ENCODE measurements at regions not wholly inside any gene's neighbourhood (a gene's known extent, or its start where the extent isn't known, plus 50 kb on each side); places are given as distances from the start of the nearest gene placed in this dataset.

DNA sequence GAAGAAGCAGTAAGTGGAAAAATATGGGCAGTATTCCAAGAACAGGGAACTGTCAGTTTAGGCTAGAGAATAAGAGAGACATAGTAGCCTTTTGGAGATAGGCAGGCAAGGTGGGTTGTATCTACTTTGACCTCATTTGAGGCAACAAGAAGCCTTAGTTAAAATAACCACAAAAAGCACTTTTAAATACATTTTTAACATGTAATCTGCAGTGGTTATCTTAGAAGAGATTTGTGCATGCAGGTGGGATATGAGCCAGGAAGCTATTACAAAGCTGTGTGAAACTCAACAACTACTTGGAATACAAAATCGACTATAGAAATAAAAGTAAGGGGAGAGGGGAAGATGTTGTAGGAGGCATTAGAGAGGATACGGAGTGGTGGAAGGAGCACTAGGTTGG, 143.7 kb upstream of the MCHR2 start:
- DNase-seq (ENCODE audit: low read depth) = no peak

DNA sequence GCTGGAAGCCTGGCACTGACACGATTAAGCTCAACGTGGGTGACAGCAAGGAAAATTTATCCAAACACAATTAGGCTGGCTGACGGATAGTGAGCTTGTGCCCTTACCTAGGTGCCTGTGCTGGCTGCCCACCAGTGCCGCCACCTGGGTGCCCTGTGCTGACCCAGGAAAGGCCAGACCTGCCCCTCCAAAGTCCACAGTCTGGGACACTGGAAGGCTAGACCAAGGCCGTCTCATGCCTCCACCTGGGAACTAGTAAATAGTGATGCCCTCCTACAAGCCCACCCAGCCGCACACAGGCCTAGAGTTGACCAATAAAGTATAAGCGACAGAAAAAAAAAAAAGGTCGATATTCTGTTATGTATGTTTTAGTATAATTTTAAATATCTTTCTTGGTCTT, 142.6 kb upstream of the MCHR2 start:
- DNase-seq (ENCODE audit: low read depth) = no peak

DNA sequence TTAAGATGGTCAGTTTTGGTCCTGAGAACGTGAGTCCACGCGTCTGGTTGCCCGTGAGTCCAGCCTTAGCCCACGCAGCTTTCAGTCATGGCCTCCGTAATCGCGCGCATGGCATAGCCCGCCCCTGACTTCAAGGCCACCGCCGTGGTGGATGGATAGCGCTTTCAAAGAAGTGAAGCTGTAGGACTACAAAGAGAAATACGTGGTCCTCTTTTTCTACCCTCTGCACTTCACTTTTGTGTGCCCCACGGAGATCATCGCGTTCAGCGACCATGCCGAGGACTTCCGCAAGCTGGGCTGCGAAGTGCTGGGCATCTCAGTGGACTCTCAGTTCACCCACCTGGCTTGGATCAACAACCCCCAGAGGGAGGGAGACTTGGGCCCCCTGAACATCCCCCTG, 142.0 kb upstream of the MCHR2 start:
- DNase-seq (ENCODE audit: low read depth) = no peak

DNA sequence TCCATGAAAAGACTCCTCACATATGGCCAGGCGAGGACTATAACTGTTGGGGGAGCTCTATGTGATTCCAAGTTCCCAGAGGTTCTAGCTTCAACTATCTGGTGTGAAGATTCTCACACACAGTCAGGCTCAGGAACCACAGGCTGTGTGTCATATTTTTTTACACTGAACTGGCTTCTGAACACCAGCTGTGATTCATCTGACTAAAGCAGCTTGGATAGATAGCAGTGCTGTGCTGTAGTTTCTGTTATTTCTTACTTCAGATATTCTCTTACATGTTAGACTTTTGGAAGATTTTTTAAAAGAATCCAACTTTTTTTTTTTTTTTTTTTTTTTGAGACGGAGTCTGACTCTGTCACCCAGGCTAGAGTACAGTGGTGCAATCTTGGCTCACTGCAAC, 140.7 kb upstream of the MCHR2 start:
- DNase-seq (ENCODE audit: low read depth) = no peak

- no peak for DNase-seq (ENCODE audit: low read depth)
Measured at GRCh38 chr6:100134297-100134696, 140.3 kb upstream of the MCHR2 start.

DNA sequence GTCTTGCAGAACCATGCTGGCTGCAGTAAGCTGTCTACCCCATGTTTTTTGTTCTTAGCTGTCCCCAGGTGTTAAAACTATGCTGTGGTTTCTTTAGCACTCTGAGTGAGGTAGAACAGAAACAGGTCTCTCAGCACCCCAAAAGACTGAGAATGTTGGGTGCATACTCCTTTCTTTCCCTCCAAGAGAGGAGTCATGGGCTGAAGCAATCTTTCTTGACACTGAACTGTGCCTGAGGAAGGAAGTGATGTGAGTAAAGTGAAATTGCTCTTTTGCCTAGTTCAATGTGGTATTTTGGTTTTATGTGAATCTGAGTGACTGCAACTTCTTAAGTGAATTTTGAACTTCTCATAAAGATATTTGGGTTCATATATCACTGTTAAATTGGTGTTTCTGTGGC, 138.0 kb upstream of the MCHR2 start:
- no peak for DNase-seq (ENCODE audit: low read depth)

DNA sequence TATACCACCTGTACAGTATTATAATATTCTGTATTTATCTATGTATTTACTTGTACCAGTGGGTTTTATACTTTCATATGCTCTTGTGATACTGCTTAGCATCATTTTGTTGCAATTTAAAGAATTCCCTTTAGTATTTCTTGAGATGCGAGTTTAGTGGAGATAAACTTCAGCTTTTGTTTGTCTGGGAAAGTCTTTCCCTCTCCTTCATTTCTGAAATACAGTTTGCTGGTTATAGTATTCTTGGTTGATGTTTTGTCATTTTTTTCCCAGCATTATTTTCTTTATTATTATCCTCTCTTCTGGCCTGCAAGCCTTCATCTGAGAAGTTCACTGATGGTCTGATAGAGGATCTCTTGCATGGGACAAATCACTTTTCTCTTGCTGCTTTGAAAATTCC, 136.6 kb upstream of the MCHR2 start:
- DNase-seq (ENCODE audit: low read depth) = no peak

GRCh38 chr6:100126790-100127484, 132.9 kb upstream of the MCHR2 start:
- DNase-seq (ENCODE audit: low read depth) = no peak

DNA sequence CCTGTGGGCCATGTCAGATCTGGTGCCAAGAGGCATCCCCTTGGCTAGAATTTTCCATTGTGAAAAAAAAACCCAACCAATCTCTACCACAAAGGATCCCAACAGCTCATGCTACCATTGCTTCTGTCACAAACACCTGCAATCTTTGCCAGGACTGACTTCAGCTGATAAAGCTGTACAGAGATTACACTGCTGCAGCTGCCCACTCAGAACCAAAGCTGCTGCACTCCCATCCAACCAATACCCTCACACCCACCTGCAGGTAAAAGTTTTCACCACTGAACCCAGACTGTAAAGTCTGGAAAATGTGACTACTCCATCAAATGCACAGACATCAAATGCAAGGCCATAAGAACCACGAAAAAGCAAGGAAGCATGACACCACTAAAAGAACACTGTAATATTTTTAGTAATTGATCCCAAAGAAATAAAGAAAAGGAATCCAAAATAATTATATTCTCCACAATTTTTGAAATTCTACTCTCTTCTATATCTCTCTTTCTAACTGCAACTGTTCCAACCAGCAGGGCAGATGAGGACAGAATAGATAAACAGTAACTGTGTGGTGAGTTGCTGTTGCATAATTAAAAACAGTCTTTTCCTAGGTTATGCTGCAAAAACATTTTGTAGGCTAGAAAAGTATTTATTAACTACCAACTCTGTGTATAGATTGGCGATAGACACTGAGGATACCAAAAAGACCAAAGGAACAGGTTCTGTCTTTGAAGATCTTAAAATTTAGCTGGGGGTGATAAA, 128.0 kb upstream of the MCHR2 start:
- no peak for DNase-seq (ENCODE audit: low read depth)

DNA sequence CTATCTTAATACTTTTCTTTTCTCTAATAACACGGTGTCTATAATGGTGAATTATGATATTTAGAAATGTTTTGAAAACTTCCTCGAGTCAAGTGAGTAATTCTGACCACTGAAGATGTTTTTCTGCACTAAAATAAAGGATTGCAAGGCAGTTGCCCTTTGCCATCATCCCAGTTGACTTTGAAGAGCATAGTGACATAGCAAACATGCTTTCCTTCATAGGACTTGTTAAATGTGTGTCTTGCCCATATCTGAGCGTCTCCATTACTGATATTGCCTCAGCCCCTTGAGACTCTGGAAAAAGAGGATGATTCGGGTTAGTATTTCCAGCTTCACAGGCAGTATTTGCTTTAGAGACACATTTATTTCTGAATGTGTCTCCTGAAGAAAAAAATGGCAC, 125.2 kb upstream of the MCHR2 start:
- DNase-seq (ENCODE audit: low read depth) = no peak

DNA sequence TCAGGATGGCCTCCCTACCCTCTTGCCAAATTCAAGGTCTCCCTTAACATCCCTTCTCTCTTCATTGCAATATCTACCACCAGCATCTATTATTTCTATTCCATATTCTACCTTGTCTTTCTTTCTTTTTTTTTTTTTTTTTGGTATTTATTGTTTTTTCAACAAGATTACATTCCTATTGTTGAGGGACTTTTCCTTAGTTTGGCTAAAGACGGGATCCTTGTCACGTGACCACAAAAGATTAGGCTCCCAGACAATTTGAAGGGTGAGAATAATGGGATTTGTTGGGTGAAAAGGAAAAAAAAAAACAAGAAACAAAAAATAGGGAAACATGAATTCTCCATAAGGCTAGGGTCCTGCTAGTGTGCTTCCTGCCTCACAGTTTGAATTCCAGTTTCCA, 124.3 kb upstream of the MCHR2 start:
- no peak for DNase-seq (ENCODE audit: low read depth)

GRCh38 chr6:100117680-100118079, 123.7 kb upstream of the MCHR2 start:
- no peak for DNase-seq (ENCODE audit: low read depth)

DNA sequence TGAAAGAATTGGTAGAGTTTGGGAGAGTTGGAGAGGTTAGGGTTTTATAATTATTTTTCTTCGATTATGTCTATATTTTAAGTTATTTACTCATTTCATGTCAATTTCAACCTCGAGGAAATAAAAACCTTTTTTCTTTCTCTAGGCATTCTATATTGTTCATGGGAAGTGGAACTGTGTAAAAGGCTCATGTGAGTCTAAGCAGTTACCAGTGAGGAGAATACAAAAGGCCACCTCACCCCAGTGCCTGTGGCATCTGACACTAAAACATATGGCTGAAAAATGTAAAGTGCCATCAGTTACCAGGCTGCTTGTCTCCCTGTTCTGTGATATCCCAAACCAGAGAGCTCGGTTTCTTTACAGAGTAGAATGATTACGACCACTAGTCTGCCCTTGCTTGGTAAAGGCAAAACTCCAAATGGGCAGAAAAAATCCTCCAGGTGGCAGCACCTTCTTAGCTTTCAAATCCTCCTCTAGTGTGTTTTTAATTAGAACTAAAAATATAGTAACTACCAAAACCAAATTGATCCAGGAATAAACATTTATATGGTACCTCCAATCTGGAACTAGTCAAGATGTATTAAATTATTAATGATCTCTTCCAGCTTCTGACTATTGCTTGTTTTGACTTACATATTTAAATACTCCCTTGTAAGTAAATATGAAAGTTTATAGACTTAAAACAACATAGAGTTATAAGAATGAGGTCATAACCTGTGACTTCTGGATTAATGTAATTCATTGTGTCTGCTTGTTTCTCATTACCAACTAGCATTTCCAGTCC, 122.6 kb upstream of the MCHR2 start:
- DNase-seq (ENCODE audit: low read depth) = peak; percentile 77

DNA sequence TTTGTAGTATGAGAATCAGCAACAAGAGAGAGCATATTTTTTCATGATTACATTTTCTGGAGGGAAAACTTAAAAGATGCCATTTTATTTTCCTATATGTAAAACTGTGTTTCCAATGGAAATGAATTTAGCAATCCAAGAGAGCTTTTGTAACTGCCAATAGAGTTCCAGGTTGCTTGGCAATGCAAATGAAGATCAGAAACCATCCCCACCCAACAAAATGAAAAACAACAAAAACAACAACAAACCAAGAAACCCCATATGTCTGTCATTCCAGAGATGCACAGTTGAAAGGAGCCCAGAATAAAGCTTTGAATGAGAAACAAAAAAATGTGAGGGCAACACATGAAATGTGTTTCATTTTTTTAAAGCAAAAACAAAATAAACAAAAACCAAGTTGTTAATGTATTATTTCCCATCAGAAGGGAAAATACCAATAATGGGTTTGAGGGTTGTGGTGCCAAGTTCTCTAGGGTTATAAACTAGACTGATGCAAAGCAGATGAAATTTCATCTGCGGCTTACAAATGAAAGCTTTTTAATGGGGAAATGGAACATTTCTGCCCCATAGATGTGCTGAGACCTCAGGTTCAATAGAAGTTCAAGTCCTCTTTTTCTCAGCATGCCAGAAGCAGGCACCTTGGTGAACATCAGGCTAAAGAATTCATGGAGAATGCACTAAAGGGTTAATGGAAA, 121.5 kb upstream of the MCHR2 start:
- no peak for DNase-seq (ENCODE audit: low read depth)

DNA sequence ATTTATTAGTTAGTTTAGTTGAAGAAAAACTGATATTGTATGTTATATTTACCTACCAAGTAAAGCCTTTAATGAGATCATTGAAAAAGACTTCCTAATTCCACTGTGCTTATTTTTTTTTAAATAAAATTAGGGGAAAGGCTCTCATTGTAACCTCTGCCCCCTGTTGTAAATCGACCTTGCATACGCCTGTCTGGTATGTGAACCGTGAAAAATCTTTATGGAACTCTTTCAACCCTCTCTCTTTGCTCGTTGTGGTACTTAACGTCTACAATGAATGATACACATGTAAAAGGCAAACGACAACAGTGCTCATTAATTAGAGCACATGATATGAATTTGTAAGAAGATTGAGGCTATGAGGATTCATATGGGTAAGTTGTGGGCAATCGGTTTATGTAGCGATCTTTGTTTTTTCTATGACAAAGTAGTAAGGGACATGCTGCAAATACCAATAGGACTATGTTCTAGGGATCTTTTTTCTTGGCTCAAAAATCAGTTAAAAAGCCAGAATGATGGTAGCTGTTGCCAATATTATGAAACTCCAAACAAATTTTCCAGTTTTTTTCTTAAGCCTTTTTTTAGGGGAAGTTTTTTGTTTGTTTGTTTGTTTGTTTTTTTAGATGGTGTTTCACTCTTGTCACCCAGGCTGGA, 119.0 kb upstream of the MCHR2 start:
- DNase-seq (ENCODE audit: low read depth) = no peak

GRCh38 chr6:100105919-100106529, 112.0 kb upstream of the MCHR2 start:
- no peak for DNase-seq (ENCODE audit: low read depth)

GRCh38 chr6:100105138-100105537, 111.1 kb upstream of the MCHR2 start:
- DNase-seq (ENCODE audit: low read depth) = no peak

GRCh38 chr6:100103931-100104330, 109.9 kb upstream of the MCHR2 start:
- no peak for DNase-seq (ENCODE audit: low read depth)

DNA sequence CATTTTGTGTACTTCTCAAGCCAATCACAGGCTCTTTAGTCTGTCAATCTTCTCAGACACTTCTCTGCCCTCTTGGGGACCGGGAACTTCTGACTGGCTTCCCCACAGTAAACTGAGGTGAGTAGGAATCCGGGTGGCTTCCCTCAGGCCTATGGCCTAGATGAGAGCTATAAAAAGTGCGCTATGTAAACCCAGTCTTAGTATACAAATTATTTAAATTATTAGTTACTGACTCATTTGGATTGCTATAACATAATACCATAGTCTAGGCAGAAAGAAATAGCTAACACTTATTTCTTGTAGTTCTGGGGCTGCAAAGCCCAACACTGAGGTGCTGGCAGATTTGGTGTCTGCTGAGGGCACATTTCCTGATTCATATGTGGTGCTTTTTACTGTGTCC, 109.2 kb upstream of the MCHR2 start:
- no peak for DNase-seq (ENCODE audit: low read depth)

- no peak for DNase-seq (ENCODE audit: low read depth)
Measured at GRCh38 chr6:100101644-100102043, 107.6 kb upstream of the MCHR2 start.

DNA sequence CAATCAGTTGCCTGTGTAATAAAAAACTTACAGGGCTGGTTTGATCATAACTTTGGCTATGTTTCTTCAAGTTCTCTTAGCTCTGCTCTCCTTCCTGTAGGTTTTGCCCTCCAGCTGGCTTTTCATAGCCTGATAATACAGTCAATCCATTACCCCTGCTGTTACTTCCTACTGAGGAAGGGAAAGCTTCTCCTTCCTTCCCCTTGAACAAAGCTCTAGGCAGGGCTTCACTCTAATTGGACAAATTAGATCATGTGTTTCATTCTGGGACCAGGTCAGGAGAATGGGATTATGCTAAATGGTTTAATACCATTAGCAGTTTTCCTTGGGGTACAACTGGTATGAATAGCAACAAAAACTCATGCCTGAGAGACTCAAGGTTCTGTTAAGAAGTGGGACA, 106.8 kb upstream of the MCHR2 start:
- DNase-seq (ENCODE audit: low read depth) = no peak

Measured in renal cortical epithelial cell (primary cell).